CD4-positive, alpha-beta T cell treated with Interleukin-10 for 1 hour (primary cell): ENCODE measurements at regions not wholly inside any gene's neighbourhood (a gene's known extent, or its start where the extent isn't known, plus 50 kb on each side); places are given as distances from the start of the nearest gene placed in this dataset.
"Not testable (repeated sequence)": the region's sequence is repeated elsewhere in the genome, so short reads cannot be mapped to it uniquely, and the experiment has no call there.

Source experiments
- DNase-seq: peaks from one replicate; pipeline ENCODE4 v3.0.0-alpha.2; 2020

DNA sequence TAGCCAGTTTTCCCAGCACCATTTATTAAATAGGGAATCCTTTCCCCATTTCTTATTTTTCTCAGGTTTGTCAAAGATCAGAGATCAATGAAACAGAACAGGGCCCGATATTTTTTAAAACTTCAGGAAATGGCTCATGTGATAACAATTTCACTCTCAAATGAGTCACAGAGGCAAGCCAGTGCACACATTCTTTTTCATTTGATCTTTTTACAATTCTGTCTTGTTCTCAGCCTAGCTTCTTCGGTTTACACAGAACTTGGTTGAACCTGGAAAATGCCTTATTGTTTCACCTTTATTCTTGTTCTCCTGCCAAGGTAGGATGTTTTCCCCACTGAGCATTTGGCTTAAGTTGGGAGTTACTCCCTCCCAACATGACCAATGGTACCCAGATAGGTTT, 258.9 kb downstream of the COL12A1 start:
- no peak for DNase-seq

DNA sequence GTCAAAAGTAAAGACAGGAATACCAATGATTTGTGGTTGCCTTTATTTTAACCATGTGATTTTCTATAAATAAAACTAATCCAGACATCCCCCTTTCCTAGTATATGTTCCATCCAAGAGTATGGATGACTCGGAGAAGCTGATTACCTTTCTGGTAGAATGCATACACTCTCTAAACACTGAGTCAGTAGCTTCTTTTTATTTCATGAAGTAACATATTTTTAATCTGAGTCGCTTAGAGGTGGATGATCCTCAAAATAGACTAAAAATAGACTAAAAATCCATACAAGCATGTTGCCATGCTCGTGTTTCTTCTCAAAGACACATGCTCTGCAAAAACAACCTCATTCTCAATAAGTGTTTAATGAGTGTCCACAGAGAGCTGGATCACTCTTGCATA, 263.7 kb downstream of the COL12A1 start:
- DNase-seq: no peak

DNA sequence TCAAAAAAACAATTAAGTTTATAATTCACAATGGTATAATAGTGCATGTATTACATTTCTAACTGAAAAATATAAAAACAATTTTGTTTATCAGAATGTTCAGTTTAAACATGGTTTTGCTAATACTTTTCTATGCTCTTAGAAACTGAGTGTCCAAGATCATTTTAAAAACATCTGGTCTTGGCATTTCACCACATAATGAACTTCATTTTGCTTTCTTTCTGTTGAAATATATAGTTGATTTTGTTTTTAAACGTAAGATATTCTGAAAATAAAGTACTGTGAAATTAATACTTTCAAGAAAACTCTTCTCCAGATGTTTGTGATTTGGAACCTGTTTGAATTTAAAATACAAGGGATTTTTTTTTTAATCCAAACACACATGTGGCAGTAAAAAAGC, 264.4 kb downstream of the COL12A1 start:
- no peak for DNase-seq

DNA sequence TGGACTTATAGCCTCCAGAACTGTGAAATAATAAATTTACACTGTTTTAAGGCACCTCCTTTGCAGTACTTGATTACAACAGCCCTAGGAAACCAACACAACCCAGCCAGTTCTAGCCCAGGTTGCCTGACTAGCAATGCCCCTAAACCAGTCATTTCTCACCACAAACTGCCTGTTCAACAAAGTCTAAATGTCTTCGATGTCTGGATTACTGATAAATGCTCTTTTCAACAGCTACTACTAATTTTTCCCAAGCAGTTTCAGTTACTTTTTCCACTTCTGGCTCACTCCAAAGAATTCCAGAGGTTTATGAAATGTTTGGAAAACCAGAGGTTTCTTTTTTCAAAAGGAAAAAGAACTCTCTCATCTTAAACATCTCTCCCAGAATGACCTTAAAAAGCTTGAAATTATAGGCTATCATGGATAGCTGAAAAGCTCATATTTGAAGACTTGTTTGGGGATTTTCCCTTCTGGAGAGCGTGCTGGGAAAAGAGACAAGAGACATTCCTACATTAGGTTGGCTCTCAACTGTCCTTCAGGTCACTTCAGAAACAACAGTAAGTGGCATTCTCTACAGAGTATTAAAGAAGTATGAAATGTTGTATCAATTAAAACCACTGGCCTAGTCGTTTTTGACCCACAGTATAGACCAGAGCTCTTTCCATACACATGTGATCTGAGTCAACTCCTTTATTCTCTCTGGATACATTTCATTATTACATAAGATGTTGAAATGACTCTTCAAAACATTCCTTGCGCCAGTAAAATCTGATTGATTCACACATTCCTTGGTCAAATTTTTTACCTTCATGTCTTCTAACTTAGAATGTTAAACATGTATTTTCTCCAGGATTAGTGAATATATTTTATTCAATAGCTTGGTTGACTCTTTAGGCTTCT, 265.9 kb downstream of the COL12A1 start:
- DNase-seq: no peak

DNA sequence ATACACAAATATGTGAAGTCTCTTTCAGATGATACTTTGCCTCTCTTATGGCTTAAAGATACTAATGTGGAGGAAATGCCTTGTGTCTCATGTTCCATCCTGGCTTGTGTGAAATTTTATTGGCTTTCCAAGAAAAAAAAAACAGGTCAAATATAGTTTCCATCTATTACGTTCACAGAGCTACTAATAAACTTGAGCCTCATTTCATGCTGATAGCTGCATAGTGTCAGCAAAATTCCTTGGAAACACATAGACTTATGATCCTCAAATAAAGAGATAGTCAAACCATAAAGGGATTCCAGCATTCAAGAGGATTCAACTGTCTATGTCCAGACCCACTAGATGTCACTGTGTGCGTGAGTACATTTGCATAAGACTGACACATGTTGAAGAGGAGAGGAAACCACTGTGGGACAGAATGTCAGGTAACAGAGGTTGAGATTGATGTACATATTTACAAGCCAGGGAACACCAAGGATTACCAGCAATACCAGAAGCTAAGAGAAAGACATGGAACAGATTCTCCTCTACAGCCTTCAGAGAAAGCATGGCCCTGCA, 266.6 kb downstream of the COL12A1 start:
- no peak for DNase-seq

DNA sequence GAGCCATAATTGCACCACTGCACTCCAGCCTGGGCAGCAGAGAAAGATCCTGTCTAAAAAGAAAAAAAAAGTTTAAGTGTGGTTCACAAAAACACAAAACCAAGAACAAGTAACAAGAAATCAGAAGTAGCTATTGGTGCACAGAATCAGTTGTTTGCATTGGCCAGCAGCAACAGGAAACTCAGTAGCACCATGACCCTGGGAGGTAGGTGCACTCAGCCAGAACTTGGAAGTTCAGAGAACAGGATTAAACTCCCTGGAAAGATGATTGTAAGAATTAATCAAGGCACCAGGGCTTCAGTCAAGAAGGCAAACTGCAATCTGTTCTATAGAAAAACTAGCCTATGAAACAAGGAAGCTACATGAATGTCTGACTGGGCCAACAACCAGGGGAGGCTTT, 267.9 kb downstream of the COL12A1 start:
- DNase-seq: no peak

DNA sequence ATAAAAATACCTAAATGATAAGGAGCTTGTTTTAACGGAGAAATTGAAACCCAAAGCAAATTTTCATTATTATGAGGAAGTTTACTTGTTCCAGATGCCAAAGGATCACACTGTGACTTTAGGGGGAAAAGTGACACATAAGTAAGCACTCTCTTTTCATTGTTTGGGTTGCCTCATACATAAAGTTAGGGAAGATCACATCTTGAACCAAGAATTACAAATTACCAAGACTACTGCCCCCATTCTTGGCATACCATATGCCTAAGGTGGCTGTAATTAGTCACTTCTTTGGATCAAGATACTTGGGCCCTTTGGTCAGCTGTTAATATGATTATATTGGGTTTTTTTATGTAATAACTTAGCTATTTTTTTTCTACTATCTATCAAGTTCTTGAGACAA, 269.0 kb downstream of the COL12A1 start:
- DNase-seq: no peak

DNA sequence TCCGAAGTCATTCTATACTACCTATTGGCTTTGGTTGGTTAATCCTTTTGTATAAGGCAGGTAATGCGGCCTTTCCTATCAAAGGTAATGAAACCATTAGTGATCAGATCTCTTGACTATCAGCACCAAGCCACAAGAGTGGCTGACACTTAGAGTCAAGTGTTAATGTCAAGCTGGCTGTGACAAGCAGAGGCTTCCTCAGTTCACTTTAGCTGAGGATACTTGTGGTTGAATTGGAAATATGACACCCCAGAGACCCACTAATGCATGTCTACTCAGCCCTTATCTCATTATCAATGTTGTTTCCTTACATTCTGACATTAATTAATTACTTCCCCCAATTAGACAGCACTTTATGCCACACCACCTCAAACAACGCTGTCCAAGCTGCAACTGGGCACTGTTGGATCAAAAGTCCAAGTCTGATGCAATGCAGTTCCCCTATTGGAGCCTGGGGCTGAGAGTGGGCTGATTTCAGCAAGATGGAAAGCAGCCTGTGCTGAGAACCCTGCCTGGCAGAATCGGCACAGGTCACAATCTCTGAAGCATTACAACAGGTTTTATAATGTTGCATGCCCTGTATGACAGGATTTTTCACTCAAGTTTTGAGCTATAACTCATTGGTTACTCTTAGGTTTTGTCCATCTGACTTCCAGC, 273.5 kb downstream of the COL12A1 start:
- DNase-seq: no peak

DNA sequence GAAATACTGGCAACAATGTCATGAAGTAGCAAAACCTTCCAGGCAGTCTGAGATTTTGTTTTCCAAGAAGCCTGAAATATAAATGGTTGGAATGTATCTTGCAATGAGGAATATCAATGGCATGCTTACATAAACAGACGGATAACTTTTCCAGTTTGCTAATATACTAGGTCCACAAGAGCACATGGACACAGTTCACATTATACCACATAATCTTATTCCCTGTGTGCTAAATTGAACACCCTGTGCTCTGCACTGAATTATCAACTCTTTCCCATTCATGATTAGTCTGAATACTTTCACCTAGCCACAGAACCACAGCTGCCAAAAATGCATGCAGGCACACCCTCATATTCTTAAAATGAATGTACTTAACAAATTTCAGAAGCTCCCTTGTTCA, 274.3 kb downstream of the COL12A1 start:
- no peak for DNase-seq

DNA sequence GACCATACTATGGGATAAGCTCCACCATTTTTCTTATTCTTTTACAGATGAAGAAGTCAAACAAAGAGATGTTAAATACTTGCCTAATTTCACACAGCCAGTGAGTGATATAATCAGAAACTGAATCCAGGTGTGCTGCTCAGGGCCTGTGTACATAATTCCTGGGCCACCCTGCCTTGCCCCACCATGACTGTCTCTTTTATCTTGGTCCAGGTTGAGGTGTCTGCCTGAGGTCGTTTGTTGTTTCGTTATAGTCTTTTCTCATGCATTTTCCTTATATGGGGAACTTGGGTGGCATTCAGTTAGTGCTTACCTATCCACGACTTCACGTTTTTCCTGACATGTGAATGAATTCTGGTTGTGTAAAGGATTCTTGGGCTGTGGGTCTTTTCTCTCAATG, 277.6 kb downstream of the COL12A1 start:
- DNase-seq: no peak

DNA sequence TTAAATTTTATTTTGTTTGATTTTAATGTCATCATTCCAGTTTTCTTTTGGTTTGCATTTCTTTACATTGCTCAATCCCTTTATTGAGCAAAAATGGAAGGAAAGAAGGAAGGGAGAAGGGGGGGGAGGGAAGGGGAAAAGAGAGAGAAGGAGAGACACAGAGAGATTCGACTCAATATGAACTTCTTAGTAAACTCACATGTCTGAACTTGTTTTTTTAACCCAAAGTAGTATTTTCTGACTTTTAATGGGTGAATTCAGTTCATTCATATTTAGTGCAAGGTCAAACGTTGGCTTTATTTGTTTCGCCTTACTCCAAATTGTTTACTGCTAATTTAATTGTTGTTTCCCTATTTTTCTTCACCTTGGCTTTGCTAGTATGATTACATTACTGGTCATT, 278.6 kb downstream of the COL12A1 start:
- DNase-seq: no peak

DNA sequence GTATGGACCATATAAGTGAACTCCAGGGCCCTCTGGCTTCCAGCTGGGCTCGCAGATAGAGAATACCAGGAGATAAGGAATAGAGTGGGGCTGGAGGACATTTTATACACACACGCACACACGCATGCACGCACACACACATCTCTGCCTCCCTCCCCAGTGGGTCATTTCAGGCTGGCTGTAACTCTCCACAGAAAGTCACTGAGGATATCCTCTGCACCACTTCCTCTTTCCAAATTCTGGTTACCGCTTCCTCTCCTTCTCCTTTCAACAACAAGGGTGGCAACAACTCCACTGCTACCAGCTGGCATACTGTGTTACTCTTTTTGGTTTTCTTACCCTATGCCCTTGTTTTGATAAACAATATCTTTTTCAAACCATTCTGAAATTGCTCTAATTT, 280.2 kb downstream of the COL12A1 start:
- no peak for DNase-seq

DNA sequence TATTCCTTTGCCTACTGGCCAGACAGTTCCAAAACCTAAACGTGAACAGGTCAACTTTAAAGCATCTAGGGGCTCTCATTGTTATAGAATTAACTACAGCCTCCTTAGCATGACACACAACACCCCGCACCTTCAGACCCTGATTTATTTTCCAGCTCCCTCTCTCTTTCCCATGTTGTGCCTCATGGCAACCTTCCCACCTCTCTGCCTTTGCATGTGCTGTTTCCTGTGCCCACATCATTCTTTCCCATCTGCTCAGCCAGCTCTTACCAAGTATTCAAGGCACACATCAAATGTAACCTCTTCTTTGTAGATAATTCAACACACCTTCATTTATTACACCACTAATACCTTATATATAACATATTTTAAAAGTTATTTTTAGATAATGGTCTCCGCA, 291.0 kb downstream of the COL12A1 start:
- no peak for DNase-seq

DNA sequence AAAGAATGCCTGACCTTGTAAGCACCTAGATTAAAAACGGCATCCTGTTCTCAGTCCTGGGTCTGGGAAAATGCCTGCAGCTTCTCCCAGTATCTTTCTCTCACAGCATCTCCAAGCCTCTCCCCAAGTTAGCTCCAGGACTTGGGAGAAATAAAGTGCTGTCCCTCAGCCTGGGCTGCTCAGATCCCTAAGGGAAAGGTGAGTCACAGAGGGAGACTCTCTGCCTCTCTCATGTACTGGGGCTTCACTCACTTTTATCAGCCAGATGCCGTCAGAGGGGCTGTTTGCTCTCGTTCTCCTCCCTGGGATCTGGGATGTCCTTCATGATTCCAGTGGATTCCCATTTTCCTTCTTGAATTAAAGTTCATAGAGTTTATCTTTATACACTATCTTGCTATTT, 293.6 kb downstream of the COL12A1 start:
- no peak for DNase-seq

DNA sequence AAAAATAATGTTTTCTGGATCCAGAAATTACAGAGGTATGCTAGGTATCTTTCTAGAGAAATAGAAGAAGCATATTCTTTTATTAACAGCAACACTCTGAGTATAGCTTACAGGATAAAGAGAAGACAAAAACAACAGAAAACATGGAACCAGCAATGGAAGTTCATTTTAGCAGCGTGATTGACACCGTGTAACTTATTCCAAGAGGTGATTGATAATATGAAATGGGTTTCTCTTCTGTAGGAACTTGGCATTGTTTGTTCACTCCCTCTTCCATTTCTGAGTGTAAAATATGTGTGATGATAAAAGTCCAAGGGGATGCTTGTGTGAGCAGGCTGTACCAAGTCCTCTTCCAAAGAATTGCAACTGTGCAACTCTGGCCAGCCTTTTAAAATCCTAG, 303.0 kb downstream of the COL12A1 start:
- no peak for DNase-seq

DNA sequence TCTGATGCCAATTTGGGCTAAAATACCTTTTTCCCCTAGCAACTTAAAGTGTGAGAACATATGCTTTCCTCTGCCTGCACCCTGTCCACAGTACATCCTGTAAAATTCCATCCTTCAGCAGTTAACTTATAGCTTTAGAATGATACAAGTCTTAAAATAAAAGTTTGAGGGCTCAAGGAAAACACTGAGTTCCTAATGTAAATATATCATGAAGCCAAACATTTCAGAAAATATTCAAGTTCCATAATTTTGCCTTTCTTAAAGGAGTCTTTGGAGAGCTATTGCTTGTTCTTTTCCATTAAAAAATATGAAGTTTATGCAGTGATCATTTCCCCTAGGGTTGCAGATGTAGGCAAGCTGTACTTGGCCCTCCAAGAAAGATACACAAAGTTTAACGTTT, 303.8 kb downstream of the COL12A1 start:
- no peak for DNase-seq

DNA sequence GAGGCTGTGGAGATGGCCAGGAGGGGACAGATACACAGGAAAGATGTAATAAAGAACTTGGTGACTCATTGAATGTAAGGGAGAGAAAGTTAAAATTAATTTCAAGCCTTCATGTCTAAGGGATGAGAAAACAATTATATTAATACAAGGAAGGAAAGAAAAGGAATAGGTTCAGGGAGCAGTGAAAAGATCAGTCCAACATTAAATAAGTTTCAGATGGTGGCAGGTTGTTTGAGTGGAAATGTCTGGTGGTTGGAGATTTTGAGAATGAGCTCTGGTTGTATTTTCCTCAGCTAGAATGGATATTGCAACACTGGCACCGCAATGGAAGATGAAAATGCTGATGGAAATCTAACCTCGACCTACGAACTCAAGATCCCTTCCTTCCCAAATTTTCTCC, 304.3 kb downstream of the COL12A1 start:
- no peak for DNase-seq

DNA sequence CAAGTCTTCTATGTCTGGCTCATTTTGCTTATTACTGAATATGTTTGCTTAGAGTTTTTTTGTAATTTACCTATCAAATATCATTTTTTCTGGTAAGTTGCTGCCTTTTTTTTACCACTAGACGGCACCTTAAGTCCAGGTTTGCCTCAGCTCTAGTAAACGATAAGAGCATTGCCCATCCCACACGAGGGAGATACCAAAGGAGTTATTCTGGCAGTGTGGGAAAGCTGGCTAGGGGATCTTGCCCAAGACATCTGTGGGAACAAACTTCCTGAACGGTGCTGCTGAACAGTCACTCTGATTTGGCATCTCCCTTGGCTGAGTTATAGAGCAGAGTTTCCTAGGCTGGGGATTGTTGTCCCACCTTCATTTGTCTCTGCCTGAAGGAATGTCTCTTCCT, 306.4 kb downstream of the COL12A1 start:
- DNase-seq: no peak

DNA sequence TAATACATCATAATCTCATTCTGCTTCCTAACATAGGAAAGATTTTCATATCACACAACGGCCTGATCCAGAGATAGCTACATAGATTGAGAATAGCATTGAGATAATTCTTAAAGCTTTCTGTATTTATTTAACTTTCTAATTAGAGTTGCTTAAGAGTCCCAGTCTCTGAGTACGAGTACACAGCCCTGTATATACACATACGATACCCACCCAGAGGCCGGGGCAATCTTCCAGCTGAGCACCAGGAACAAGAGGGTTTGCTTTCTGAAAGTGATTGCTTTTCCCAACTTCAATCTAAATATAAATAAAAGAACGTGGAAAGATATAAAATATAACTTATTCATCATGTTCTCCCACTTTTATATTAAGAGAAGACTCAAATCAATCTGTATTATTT, 313.8 kb downstream of the COL12A1 start:
- DNase-seq: no peak

DNA sequence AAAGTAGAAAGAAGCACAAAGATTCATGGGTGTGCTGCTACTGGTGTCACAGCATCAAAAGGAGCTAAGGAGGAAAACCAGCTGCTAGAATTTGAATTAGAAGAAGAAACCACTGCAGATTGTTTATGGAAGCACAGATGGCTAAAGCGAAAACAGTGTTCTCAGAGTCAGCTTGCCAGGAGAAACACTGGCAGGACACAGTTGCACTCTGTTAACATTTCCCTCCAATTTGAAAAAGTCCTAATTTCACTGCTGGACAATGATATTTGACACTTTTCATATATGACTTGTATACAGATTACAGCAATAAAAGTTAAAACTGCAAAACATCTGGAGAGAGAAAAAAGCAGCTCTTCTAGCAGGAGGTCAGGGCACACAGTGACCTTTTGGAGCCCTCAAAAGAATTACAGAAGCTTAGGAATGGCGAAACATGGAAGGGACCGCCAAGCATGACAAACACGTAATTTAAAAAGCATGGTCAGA, 314.5 kb downstream of the COL12A1 start:
- DNase-seq: no peak

DNA sequence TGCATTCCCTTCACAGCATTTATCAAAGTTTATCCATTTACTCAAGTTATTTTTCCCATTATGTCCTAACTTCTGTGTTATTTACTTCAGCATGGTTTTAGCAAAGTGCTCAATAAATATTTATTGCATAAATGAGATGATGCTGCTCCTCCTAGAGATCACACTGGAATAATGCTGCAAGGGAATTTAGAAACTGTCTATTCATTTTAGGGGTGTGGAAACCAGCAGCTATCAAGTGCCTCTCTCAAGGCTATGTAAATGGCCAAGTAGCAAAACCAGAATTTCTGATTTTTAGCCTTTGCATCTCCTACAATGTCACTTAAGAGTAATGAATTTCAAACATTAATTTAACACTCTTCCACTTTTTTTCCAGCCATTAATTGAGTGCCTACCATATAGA, 316.2 kb downstream of the COL12A1 start:
- DNase-seq: no peak

DNA sequence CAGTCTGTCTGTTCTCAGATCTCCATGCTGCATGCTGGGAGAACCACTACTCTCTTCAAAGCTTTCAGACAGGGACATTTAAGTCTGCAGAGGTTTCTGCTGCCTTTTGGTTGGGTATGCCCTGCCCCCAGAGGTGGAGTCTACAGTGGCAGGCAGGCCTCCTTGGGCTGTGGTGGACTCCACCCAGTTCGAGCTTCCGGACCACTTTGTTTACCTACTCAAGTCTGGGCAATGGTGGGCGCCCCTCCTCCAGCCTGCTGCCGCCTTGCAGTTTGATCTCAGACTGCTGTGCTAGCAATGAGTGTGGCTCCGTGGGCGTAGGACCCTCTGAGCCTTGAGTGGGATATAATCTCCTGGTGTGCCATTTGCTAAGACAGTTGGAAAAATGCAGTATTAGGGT, 317.1 kb downstream of the COL12A1 start:
- not testable (repeated sequence) for DNase-seq

DNA sequence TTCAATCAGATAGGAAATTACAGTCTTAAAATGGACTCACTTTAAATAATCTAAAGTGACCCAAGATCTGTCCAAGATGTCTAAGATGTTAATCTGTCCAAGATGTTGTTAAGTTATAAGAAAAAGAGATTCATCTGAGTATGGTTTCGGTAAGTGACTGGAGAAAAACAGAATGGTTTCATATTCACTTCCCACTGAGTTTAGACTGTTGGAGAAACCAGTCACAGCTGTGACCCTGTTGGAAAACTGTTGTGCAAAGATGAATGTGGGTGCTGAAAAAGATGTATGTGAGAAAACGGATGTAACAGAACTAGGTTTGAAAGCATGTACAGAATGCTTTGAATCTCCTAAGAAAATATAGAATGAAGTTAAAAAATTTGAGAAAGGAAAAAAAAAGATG, 325.9 kb downstream of the COL12A1 start:
- DNase-seq: no peak

DNA sequence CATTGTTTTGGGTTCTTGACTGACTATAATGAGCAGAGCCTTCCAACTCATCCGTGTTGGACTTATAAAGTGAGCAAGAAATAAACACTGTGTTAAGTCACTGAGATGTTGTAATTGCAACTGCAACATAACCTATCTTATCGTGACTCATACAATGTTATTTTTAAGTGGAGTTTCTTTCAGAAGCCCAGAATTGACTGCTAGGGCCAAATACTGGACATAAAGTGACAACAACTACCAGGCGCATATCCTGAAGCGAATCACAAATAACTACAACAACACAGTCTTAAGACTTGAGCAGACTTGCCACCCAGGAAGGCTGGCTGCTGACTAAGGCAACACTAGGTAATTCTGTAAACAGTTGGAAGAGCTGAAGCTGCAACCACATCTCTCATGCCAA, 326.6 kb downstream of the COL12A1 start:
- DNase-seq: no peak
